ENCODE measurements at regions not wholly inside any gene's neighbourhood (a gene's known extent, or its start where the extent isn't known, plus 50 kb on each side); places are given as distances from the start of the nearest gene placed in this dataset.

DNA sequence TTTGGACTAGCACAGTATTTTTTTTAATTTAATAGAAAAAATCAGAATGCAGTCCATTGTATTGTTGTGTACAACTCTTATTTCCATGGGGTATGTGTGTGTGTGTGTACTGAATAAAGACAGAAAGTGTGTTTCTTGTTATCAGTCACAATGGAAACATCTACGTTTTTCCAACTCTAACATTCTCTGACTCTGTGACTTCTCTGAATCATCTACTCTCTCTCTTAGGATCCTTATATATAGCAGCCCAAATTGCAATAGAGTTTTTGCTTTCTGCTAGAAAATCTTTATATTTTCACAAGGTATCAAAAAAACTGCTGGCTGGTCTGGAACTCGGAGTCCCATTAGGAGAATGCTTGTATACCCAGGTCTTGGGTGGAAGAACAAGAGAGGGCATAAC, 138.9 kb upstream of the ARID2 start:
- DNase-seq: no peak

DNA sequence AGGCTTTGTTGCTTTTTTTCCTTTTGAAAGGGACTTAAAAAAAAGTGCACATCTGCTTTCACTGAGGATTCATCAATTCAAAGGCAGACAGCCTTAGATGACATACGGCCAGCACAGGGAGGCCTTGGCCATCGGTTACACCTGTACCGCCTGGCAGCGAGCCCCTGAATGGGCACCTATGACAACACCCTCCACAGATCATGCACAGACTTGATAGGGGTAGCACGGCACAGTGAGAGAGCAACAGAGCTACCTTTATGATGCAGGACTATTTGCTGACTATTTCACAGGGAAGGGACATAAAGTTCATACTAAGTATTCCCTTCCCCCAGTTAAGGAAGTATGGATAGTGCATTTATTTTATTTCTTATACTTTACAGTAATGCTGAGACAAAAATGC, 137.9 kb upstream of the ARID2 start:
- DNase-seq: no peak

DNA sequence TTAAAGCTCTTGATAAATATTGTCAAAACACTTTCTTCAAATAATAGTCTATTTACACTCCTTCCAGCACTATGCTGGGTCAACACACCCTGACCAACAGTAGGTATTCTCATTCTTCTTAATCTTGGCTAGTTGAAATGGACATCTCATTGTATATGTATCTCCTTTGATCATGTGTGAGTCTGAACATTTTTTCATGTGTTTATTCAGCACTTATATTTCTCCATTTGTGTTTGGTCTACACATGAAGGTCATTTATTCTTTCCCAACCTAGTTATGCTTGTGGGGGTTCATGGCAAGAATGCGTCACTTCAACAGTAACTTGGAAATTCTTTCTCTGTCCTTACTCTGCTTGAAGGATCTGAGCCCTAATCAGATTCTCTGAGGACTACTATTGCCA, 133.1 kb upstream of the ARID2 start:
- no peak for DNase-seq

DNA sequence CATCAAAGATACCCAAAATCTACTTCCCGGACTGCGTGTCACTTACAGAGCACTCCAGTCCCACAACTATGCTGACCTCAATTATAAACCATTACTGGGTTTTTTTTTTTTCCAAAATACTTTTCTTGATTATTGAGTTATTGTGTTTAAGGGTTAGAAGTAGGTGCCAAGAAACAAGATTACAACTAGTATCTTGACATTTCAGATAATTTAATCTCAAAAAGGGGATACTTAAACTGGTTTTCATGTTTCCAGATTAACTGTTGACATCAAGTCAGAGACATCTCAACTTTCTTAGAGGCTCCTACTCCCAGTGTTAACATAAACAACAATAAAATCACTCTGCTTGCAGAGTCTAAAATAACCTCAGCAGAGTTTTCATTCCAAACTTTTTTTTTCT, 131.2 kb upstream of the ARID2 start:
- DNase-seq: no peak

DNA sequence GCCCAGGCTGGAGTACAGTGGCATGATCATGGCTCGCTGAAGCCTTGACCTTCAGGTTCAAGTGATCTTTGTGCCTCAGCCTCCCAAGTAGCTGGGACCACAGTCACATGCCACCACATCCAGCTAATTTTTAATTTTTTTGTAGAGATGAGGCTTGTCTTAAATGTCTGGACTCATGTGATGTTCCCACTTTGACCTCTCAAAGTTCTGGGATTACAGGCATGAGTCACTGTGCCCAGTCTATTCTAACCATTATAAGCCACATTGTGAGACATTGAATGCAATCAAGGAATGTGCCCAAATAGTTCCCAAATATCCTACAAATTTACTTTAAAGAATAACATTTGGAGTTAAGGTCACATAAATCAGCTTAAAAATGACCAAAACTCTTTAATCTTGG, 130.7 kb upstream of the ARID2 start:
- DNase-seq: no peak

DNA sequence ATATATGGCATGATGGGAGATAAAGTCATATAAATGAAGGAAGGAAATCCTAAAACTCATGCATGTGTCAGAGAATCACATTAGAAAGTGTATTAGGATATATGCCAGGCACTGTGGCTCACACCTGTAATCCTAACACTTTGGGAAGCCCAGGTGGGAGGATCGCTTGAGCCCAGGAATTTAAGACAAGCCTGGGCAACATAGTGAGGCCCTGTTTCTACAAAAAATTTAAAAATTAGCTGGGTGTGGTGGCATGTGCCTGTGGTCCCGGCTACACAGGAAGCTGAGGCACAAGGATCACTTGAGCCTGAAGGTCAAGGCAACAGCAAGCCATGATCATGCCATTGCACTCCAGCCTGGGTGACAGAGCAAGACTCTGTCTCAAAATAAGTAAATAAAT, 130.3 kb upstream of the ARID2 start:
- no peak for DNase-seq

DNA sequence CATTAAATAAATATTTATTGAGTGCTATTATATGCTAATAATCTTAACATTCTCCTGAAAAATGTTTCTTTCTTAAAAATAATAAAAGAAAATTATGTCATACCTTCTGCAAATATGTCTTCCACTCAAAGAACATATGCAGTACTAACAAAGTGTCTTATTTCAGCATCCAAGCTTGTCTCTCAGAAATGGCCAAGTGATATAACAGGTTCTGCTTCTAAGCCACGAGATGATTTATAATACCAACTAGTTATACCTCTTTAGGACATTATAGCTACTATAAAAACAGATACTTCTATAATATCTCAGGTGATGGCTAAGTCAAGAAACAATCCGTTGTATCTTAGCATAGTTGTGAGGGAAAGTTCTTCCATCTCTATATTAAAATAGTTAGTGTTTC, 128.1 kb upstream of the ARID2 start:
- no peak for DNase-seq

DNA sequence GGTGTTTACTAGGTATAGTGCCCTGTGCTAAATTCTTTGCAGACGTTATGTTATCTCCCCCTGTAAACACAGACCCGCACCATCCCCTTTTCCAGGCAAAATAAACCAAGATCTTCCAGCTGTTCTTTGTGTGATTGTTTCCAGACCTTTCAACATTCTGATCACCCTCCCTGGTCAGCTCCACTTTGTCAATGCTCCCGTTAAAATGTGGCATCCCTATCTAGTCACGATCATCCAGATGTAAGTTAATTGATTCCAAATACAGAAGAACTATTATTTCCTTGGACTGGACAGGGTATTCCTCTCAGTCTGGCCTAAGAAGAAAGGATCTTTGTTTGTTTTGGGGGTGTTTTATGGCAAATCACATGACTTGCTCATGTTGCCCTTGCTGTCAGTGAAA, 127.6 kb upstream of the ARID2 start:
- no peak for DNase-seq

DNA sequence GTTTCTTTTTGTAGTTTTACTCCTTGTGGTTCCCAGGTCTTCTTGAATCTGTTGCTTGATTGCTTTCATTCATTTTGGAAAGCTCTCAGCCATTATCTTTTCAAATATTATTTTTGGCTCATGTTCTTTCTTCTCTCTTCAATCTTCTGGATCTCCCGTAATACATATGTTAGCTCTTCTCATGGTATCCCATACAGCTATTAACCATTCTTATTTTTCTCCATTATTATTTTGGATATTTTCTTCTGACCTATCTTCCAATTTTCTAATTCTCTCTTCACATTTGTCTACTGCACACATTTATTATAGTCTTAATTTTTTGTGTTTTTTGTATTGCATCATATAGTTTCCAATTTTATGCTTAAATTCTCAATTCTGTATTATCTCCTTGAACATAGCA, 123.9 kb upstream of the ARID2 start:
- no peak for DNase-seq

DNA sequence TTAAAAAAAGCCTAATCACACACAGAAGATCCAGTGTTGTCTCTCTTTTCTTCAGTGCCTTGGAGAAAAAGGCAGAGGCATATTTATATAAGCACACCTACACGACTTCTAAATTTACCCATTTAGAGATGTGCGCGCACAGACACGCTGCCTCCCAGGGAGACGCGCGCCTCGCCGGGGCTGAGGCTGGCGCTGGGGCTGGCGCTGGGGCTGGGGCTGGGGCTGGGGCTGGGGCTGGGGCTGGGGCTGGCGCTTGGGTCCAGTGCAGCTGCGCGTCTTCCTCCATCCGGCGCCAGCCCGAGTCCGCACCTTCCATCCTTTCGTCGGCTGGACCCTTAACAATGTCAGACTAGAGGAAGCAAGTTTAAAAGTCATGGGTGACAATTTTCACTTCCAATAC, 118.4 kb upstream of the ARID2 start:
- no peak for DNase-seq

DNA sequence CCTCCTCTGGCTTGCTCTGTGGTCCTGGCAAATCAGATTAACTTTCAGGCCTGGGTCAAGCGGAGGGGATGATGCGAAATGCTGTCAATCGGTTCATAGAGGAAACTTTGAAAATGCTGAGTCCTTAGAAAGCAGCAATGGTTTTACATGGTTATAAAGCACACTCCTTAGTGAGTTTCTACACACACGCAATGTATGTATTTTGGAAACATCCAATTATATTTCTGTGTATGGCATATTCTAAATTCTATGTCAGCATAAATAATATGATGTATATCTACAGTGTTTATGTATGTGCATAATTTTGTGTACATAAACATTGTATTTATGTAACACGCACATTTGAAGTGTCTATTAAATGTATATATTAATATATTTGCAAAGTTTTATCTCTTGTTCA, 118.0 kb upstream of the ARID2 start:
- DNase-seq: no peak

DNA sequence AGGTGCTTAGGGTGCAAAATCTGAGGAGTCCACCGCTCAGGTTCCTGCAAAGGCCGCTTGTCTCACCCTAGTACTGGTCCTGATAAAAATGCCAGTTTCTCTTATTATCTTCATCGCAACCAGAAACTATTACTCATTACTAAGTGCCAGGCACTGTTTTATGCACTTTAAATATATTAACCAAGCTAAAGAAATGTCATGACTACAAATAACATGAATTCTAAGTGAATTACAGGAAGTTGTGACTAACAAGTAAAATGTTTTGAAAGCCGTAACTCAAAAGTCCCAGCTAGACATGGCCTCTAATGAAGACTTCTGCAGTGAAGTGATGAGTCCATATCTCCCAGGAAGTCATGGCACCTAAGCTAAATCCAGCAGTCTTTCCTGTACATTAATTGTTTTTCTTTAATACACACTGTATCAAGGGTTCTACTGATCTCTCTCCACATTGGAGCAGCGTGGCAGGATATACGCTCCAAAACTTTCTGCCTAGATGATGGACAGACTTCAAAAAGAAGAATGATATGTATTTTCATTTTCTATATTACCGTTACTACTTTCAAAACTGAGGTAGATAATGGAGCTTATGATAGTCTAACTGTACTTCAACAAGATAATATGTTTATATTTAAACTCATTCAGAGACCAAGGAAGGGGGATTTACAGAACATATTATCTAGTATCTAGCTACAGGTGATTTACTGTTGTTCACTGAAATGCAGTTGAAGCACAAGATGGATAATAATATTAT, 117.3 kb upstream of the ARID2 start:
- no peak for DNase-seq

DNA sequence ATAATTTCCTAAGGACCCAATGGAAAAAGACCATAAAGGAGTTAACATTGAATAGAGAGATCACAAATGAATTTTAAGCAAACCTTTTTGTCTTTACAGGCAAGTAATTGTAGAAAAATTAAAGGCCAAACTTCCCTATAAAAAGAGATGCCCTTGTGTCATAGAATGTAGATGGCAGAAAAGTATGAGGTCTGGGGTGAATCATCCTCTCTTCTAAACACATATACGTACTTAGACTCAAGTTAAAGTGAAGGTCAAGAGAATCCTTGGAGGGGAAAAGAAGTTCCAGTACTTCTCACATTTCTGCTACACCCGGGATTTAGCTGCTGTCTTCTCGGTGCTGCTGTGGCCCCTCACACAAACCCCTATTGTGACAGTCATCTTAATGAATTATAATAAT, 116.2 kb upstream of the ARID2 start:
- DNase-seq: no peak

DNA sequence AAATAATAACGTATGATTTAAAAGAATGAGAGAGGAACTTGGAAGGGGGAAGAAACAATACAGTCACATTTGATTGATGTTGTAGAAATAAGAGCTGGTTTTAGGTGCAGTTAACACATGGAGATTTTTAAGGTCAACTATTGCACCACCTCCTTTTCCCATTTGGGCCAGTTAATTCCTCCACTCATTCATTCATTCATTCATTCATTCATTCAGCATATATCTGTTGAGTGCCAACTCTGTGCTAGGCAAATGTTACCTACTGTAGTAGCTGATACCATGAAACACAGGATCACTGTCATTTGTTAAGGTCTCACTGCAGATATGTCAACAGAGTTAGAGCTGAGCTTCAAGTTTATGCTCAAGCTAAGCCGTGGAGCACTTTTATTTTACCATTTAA, 115.7 kb upstream of the ARID2 start:
- DNase-seq: no peak

DNA sequence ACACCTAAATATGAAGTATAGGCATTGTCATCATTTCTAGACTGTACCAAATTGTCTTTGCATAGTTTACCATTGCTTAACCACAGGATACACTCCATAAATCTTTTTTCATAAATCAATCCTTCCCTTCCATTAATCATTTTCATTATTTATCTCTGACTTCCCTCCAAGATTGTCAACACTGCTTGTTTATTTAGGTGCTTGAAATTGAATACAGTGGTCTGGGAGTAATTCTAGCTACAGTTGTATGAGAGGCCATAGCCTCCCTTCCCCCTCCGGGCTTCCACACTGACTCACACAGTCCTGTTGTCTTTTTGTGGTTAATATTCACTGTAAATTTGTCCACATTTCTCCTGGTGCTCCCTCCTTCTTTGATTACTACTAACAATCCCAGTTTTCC, 114.2 kb upstream of the ARID2 start:
- no peak for DNase-seq

DNA sequence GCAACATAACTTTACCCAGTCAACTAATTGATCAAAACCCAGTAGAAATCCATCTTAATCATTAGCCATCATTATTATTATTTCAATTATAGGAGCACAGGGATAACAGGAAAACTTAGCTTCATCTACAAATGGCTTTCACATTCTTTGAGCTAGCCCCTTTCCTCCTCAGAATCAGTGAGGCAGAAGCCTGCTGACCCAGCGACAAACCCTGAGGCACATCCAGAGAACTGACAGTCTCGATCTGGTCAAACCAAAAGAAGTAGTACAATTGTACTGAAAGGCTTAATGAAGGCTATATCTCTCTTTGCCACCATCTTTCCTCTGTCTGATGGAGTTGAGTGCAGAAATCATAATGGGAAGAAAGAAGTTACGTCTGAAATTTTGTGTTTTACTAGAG, 109.8 kb upstream of the ARID2 start:
- DNase-seq: no peak

DNA sequence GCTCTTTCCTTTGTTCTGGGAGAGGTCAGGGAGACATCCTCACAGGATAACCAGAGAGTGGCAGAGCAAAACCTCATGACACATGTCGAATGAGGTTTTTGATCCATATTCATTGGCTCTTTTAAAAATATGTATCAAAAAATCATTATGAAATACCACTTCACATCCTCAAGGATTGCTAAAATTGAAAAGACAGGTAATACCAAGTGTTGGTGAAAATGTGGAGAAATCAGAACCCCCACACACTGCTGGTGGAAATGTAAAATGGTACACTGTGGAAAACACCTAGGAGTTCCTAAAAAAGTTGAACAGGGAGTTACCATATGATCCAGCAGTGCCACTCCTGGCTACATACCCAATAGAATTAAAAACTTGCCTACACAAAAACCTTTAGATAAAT, 107.8 kb upstream of the ARID2 start:
- DNase-seq: no peak

DNA sequence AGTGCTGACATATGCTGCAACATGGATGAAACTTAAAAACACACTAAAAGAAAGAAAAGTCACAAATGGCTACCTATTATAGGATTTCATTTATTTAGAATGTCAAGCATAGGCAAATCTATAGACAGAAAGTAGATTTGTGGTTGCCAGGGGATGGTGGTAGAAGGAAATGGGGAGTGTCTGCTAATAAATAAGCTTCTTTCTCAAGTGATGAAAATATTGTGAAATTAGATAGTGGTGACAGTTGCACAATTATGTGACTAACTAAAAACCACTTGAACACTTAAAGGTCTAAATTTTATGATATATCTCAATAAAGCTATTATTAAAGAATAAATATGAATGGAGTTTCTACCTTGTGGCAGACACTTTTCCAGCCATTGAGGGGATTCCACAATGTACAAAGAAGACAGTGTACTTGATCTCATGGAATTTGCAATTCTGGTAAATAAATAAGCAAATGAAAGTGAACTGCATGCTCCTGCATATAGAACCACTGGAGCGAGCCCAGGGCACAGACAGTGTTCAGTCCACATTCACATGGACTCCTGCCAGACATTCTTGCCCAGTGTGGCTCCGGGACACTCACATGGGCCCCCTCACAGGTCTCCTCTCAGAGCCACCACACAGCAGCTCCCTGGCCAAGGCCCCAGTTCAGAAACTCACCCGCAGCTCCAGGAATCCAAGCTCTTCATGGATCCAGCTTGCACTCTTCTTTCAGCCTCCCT, 107.1 kb upstream of the ARID2 start:
- DNase-seq: no peak

DNA sequence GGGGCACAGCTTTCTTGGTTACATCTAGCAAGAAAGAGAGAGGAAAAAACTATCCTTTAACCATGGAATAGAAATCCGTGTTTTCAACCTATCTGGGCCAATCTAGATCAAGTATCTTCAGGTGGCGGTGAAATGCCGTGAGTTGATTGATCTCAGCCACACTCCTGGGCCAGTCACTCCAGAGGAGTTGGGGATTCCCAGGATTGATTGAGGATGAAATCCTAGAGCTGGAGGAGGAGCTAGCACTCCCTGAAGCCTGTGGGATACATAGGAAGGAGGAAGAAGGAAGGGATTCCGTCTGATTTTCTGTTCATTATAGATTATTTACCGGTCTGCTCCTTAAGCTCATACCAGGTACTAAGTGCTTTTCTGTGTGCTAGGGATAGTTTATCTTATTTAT, 106.3 kb upstream of the ARID2 start:
- no peak for DNase-seq

DNA sequence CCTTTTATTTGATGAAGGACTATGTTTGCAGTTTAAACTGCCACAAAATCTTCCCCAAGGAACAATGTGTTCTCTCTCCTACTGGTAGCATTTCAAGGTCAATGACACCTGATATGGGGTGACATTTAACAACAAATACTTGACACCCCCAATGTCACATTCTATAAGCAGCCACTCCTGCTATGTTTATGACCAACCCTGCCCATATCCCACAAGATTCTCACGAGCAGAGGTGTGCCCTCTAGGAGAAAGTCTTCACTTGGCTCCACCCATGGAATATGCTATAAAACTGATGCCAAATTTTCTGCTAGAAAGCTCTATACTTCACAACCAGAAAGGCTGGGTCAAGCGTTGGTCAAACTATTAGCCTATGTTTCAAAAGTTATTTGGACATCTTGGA, 105.6 kb upstream of the ARID2 start:
- DNase-seq: no peak

DNA sequence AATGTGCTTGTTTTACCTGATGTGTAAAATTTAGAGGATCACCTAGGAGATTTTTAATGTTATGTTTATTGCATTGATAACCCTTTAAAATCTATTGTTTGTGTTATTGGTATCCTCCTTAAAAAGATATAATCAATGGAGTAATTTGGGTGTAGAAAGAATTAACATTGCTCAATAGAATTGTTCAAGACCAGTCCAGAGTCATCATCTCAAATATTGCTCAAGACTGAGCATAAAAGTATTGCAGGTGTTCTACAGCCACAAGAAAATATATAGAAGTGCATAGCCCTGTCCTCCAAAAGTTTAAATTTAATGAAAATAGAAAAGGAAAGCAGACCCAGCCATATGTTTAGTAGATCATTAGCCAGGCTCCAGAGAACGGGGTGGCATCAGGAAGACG, 102.5 kb upstream of the ARID2 start:
- no peak for DNase-seq

DNA sequence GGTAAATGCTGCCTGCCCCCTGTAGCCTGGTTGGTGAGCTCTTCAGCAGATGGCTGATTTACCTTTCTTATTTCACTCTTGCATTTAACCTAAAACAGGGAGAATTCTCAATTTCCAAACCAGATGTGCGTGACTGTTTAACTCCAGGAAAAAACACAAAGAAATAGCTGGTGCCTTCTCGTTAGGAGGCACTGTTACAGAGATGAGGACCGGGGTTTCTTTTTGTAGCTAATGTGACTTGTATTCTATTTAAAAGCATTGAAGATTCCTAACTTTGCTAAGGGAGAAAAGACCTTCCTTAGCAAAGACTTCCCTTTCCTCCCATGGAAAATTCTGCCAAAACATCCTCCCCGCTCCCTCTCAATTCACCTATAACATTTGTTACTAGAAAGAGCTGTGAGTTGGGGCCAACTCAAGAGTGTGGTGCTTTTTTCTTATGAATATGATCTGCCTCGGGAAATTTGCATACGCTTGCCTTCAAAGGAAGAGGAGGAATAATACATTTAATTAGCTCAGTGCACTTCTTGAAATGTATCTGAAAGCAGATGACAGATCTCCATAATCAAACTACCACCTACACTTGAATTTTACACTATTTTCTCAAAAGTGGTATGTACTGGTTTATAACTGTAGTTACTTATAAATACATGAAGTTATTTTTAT, 102.0 kb upstream of the ARID2 start:
- no peak for DNase-seq

DNA sequence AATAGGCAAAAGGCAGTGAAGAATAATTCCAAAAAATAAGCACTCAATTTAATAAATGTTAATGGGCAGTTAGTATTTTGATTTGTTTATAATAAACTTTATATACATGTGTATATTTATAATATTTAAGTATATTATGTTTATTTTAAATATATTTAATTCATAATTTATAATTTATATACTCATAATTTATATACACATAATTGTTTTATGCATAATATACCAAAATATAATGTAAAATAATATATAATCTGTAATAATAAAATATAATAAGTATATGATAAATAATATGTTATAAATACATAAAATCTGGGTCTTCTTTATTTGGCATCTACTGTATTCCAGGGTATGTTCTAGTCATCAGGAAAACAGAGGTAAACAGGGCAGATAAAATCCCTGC, 100.2 kb upstream of the ARID2 start:
- no peak for DNase-seq

DNA sequence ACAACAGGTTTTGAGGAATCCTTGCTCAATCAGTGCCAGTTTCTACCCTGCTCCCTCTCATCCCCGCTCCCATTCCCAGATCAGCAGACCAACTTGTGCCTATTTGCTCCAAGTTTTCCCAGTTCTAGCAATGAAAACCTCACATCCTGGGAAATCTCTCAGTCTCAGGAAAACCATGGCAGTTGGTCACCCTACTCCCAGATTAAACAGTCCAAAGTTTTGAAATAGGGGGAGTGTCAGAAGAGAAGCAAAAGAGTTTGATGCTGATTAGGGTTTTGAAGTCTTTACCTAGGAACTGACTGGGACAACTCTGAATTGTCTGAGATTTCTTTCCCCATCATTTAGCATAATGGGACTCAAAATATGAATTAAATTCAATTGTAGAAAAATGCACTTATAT, 95.8 kb upstream of the ARID2 start:
- DNase-seq: no peak
